ENCODE measurements at regions not wholly inside any gene's neighbourhood (a gene's known extent, or its start where the extent isn't known, plus 50 kb on each side); places are given as distances from the start of the nearest gene placed in this dataset.

DNA sequence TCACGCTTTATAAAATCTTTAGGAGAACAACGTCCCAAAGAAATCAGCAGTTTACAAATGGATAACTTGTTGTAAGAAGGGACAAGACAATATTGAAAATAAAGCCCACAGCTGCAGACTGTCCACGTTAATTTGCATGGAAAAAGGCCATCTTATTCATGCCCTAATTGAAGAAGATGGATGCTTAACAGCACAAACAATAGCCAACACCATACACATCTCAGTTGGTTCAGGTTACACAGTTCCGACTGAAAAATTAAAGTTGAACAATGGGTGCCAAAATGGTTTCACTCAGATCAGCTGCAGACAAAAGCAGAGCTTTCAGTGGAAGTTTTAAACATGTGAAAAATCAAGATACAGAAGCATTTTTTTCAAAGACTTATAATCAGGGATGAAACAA lies 314.2 kb downstream of the RAB38 start:
- H3K27ac ChIP-seq: no peak overlapping the region
- no peak for DNase-seq
- intact Hi-C loops (cut with DNase I; ENCODE audit: low total_unique reads): no loop called here
- H3K4me3 ChIP-seq: no peak overlapping the region
- H3K27me3 ChIP-seq: no peaks in the 10 kb centered on the region
- TF ChIP-seq POLR2A (IDR thresholded peaks at IDR 0.05): no peak
- TF ChIP-seq, protein P1, sequence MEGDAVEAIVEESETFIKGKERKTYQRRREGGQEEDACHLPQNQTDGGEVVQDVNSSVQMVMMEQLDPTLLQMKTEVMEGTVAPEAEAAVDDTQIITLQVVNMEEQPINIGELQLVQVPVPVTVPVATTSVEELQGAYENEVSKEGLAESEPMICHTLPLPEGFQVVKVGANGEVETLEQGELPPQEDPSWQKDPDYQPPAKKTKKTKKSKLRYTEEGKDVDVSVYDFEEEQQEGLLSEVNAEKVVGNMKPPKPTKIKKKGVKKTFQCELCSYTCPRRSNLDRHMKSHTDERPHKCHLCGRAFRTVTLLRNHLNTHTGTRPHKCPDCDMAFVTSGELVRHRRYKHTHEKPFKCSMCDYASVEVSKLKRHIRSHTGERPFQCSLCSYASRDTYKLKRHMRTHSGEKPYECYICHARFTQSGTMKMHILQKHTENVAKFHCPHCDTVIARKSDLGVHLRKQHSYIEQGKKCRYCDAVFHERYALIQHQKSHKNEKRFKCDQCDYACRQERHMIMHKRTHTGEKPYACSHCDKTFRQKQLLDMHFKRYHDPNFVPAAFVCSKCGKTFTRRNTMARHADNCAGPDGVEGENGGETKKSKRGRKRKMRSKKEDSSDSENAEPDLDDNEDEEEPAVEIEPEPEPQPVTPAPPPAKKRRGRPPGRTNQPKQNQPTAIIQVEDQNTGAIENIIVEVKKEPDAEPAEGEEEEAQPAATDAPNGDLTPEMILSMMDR (IDR thresholded peaks at IDR 0.05 in 4 of 5, conservative IDR thresholded peaks at IDR 0.05 in 1 of 5): no peak
- no peaks in the 10 kb centered on the region for H3K36me3 ChIP-seq
- no peaks in the 10 kb centered on the region for H3K4me1 ChIP-seq
- no peak for ATAC-seq
- no peaks in the 10 kb centered on the region for H3K9me3 ChIP-seq
- in situ Hi-C loops (cut with MboI; ENCODE audit: low sequenced_read_pairs in 4 of 4): no loop called here

DNA sequence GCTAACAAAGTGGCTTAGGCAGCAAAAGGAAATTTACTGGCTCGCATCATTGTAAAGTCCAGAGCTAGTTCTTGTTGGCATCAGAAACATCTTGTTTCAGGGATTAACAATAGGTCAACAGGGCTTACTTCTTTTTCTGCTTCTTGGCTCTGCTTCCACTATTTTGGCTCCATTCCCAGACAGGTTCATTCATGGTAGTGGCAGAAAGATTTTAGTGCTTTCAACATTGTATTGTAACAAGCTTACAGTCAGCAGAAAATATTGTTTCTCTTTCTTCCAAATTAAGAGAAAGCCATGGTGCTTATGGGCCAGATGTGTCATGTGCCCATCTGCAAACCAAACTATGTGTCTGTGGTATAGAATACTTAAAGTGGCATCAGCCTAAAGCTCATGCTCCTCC lies 315.6 kb downstream of the RAB38 start:
- no peak overlapping the region for H3K27ac ChIP-seq
- in situ Hi-C loops (cut with MboI; ENCODE audit: low sequenced_read_pairs in 4 of 4): no loop called here

DNA sequence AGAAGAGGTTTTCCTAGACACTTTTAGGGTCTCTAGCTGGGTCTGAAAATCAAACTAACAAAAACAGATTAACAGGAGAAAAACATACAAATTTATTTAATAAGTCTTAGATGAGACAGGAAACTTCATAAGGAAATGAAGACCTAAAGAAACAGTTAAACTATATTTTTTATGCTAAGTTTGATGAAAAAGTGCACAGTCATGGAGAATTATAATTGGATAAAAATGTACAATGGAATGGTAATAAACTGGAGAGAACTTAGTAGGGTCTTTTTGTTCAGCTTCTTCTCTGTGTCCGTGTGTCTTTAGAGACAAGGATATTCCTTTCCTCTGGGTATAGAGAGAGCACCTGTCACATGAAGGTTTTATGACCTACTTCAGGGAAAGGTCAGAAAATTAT lies 323.4 kb downstream of the RAB38 start:
- H3K27me3 ChIP-seq: no peaks in the 10 kb centered on the region
- peaks cover 0 to 3% of the 10 kb centered on the region in 2 donors for H3K4me1 ChIP-seq
- DNase-seq (no peak), ATAC-seq (no peak)
- H3K9me3 ChIP-seq: no peaks in the 10 kb centered on the region
- in situ Hi-C loops (cut with MboI; ENCODE audit: low sequenced_read_pairs in 4 of 4): no loop called here
- no peaks in the 10 kb centered on the region for H3K36me3 ChIP-seq
- intact Hi-C loops (cut with DNase I; ENCODE audit: low total_unique reads): no loop called here
- no peak overlapping the region for H3K4me3 ChIP-seq
- no peak for TF ChIP-seq POLR2A (IDR thresholded peaks at IDR 0.05)
- TF ChIP-seq, protein P1 (IDR thresholded peaks at IDR 0.05 in 4 of 5, conservative IDR thresholded peaks at IDR 0.05 in 1 of 5): no peak
- H3K27ac ChIP-seq: no peak overlapping the region

More for the DNA sequence above, 315.6 kb downstream of the RAB38 start:
- intact Hi-C loops (cut with DNase I; ENCODE audit: low total_unique reads): no loop called here
- DNase-seq: no peak
- no peaks in the 10 kb centered on the region for H3K4me1 ChIP-seq
- H3K36me3 ChIP-seq: no peaks in the 10 kb centered on the region
- H3K27me3 ChIP-seq: no peaks in the 10 kb centered on the region
- no peak for ATAC-seq
- no peak for TF ChIP-seq POLR2A (IDR thresholded peaks at IDR 0.05)
- no peak overlapping the region for H3K4me3 ChIP-seq
- H3K9me3 ChIP-seq: no peaks in the 10 kb centered on the region

DNA sequence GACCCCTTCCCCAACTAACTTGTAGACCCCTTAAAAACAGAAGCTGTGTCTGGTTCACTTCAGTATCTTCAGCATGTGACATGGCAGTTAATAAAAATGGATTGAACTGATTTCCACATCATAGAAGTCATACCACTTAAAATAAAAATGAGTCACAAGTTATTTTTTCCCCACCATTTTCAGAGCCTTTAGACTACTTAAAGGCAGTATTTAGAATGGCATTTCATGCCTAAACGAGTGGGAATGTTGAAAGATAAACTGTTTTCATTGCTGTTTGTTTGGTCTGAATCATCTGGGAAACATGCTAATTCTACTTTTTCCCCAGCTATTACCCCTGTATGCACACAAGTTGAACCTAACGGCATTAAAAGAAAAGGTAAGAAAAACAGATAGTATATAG lies 324.0 kb downstream of the RAB38 start:
- in situ Hi-C loops (cut with MboI; ENCODE audit: low sequenced_read_pairs in 4 of 4): no loop called here
- Histone ChIP-seq H3K9me3 (no peaks in the 10 kb centered on the region), H3K4me1 (peaks cover 0 to 3% of the 10 kb centered on the region in 2 donors), H3K27ac (peak overlapping the region in 1 of 4 donors; percentile 42), H3K4me3 (no peak overlapping the region), H3K27me3 (no peaks in the 10 kb centered on the region), H3K36me3 (no peaks in the 10 kb centered on the region)
- ATAC-seq (peak; percentile 77 to 78), DNase-seq (no peak)
- TF ChIP-seq, protein P1 (IDR thresholded peaks at IDR 0.05 in 4 of 5, conservative IDR thresholded peaks at IDR 0.05 in 1 of 5): no peak
- TF ChIP-seq POLR2A (IDR thresholded peaks at IDR 0.05): no peak
- intact Hi-C loops (cut with DNase I; ENCODE audit: low total_unique reads): no loop called here

DNA sequence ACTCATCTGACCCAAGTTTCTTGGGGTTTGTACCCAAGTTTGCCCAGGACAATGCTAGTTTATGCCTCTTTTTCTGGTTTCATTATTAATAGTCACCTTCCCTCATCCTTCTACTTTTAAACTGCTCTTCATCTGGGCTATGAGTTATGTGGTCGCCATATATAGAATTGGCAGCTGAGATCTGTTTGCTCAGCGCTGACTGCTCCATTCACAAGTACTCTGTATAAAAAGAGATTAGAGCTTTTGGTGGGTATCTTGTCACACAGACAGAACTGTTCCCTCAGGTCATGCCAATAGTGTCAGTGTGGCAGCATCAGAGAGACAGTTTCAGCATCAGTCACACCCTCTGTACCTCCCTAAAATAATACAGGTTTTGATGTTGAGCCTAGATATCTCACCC lies 326.0 kb downstream of the RAB38 start:
- in situ Hi-C loops (cut with MboI; ENCODE audit: low sequenced_read_pairs in 4 of 4): no loop called here
- Histone ChIP-seq H3K4me3 (no peak overlapping the region), H3K36me3 (no peaks in the 10 kb centered on the region), H3K27me3 (no peaks in the 10 kb centered on the region), H3K27ac (peak overlapping the region in 3 of 4 donors; percentile 3 to 35 (median 33)), H3K4me1 (peaks cover 0 to 3% of the 10 kb centered on the region in 2 donors), H3K9me3 (no peaks in the 10 kb centered on the region)
- ATAC-seq (peak; percentile 75 to 89), DNase-seq (no peak)
- TF ChIP-seq POLR2A (IDR thresholded peaks at IDR 0.05): no peak
- TF ChIP-seq, protein P1 (IDR thresholded peaks at IDR 0.05 in 4 of 5, conservative IDR thresholded peaks at IDR 0.05 in 1 of 5): no peak
- intact Hi-C loops (cut with DNase I; ENCODE audit: low total_unique reads): no loop called here
